ENCODE measurements at regions not wholly inside any gene's neighbourhood (a gene's known extent, or its start where the extent isn't known, plus 50 kb on each side); places are given as distances from the start of the nearest gene placed in this dataset.

GRCh38 chr3:6095006-6095405, 765.9 kb upstream of the GRM7 start:
- intact Hi-C loops (cut with DNase I) = no loop called here
- H3K27me3 ChIP-seq = no peaks in the 10 kb centered on the region
- H3K4me1 ChIP-seq = no peaks in the 10 kb centered on the region
- WGBS, 2 donors = 82 to 93% methylated on average over 1 of the region's 1 CpG
- TF ChIP-seq CTCF (IDR thresholded peaks at IDR 0.05) (no peak), POLR2A (IDR thresholded peaks at IDR 0.05) (no peak), POLR2AphosphoS5 (IDR thresholded peaks at IDR 0.05) (no peak), EP300 (IDR thresholded peaks at IDR 0.05) (no peak)
- no peaks in the 10 kb centered on the region for H3K36me3 ChIP-seq
- DNase-seq = no peak
- no peaks in the 10 kb centered on the region for H3K9me3 ChIP-seq
- H3K27ac ChIP-seq = no peak overlapping the region
- H3K4me3 ChIP-seq = no peak overlapping the region

- Histone ChIP-seq H3K4me3 (no peak overlapping the region), H3K27ac (no peak overlapping the region), H3K27me3 (no peaks in the 10 kb centered on the region), H3K9me3 (no peaks in the 10 kb centered on the region), H3K4me1 (no peaks in the 10 kb centered on the region), H3K36me3 (no peaks in the 10 kb centered on the region)
- WGBS, 2 donors = 68 to 70% methylated on average over 2 of the region's 2 CpGs
- intact Hi-C loops (cut with DNase I) = no loop called here
- DNase-seq = no peak
- TF ChIP-seq CTCF (IDR thresholded peaks at IDR 0.05) (no peak), POLR2AphosphoS5 (IDR thresholded peaks at IDR 0.05) (no peak), EP300 (IDR thresholded peaks at IDR 0.05) (no peak), POLR2A (IDR thresholded peaks at IDR 0.05) (no peak)
Measured at GRCh38 chr3:6097021-6097420, 763.9 kb upstream of the GRM7 start.

- WGBS, 2 donors = 60 to 78% methylated on average over 2 of the region's 2 CpGs
- intact Hi-C loops (cut with DNase I) = no loop called here
Measured at GRCh38 chr3:6097556-6097955, 763.4 kb upstream of the GRM7 start.

DNA sequence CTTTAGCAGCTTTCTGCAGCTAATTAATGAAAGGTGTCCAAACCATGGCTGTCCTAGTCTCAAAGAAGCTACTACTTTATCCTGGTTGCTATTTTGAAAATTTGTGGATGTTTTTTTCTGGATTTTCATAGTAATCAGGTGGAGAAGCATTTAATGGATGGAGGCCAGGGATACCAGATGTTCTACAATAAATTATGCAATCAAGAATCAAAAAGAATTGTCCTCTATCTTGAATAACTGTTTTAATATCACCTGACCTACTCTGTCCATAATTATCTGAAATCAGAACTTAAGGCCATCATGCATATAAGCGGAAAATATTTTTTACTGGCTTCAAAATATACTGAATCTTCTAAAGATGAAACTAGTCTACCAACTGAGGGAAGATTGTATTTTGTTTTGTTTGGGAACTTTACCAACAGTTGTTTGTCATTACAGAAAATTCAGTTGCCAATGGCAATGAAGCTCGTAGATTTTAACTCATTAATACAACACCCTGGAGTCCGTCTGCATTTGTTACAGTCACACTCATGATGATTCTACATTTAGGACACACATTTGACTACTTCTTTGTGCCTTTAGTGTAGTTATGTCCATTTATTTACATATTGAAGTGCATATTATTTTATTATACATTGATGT, 762.3 kb upstream of the GRM7 start:
- DNase-seq = no peak
- H3K9me3 ChIP-seq = no peaks in the 10 kb centered on the region
- intact Hi-C loops (cut with DNase I) = no loop called here
- no peak overlapping the region for H3K4me3 ChIP-seq
- H3K4me1 ChIP-seq = no peaks in the 10 kb centered on the region
- TF ChIP-seq CTCF (IDR thresholded peaks at IDR 0.05) = no peak
- TF ChIP-seq POLR2A (IDR thresholded peaks at IDR 0.05) = no peak
- H3K27me3 ChIP-seq = no peaks in the 10 kb centered on the region
- WGBS, 2 donors = 78 to 82% methylated on average over 3 of the region's 3 CpGs
- no peaks in the 10 kb centered on the region for H3K36me3 ChIP-seq
- H3K27ac ChIP-seq = no peak overlapping the region

More at GRCh38 chr3:6097556-6097955, 763.4 kb upstream of the GRM7 start:
- H3K9me3 ChIP-seq = no peaks in the 10 kb centered on the region
- no peak overlapping the region for H3K27ac ChIP-seq
- TF ChIP-seq CTCF (IDR thresholded peaks at IDR 0.05) (no peak), POLR2AphosphoS5 (IDR thresholded peaks at IDR 0.05) (no peak), EP300 (IDR thresholded peaks at IDR 0.05) (no peak), POLR2A (IDR thresholded peaks at IDR 0.05) (no peak)
- no peak for DNase-seq
- H3K27me3 ChIP-seq = no peaks in the 10 kb centered on the region
- no peaks in the 10 kb centered on the region for H3K4me1 ChIP-seq
- no peaks in the 10 kb centered on the region for H3K36me3 ChIP-seq
- H3K4me3 ChIP-seq = no peak overlapping the region

DNA sequence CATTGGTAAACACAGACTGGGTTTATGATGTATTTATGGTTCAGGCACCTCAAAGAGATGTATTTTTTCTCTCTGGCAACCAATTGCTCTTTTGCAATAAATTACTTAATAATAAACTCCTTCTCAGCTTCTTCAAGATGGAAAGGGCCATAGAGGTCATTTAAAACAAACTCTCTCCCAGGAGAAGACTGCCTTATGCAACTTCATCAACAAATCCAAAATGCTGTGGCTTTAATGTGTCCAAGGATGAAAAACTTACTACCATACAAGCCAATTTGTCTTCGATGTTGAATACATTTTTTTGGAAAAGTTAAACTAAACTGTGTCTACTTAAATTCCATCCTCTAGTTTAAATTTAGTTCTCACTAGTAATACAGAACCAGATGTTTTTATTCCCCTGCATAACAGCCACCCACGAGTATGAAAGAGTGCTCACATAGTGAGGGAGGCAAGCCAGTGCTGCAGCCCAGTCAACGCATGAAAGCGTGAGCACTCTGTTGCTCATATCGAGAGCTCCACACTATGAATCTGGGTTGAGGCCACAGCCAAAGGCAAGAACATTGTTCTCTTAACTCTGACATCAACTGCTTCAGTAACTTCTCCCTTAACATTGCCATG, 761.3 kb upstream of the GRM7 start:
- peak; percentile 61 for DNase-seq
- Histone ChIP-seq H3K4me1 (no peaks in the 10 kb centered on the region), H3K9me3 (no peaks in the 10 kb centered on the region), H3K36me3 (no peaks in the 10 kb centered on the region), H3K27ac (no peak overlapping the region), H3K4me3 (no peak overlapping the region), H3K27me3 (no peaks in the 10 kb centered on the region)
- no peak for TF ChIP-seq POLR2A (IDR thresholded peaks at IDR 0.05)
- WGBS, 2 donors = 74 to 81% methylated on average over 5 of the region's 5 CpGs
- intact Hi-C loops (cut with DNase I) = no loop called here
